Immature natural killer cell (primary cell): ENCODE measurements at regions not wholly inside any gene's neighbourhood (a gene's known extent, or its start where the extent isn't known, plus 50 kb on each side); places are given as distances from the start of the nearest gene placed in this dataset.

Source experiments
- DNase-seq, 3 donors: peaks; one replicate each; pipeline ENCODE4 v3.0.0; 2022; ENCODE audit warnings: mixed read lengths in 1 of 3
- H3K27ac Mint-ChIP-seq, 6 donors: one replicate each; pipeline ENCODE4 v1.8.0; 2020; ENCODE audit warnings: mixed read lengths in 6 of 6, mild to moderate bottlenecking in 5 of 6, inconsistent platforms in 4 of 6, moderate library complexity in 3 of 6
- H3K27me3 Mint-ChIP-seq, 3 donors: one replicate each; pipeline ENCODE4 v1.8.0; 2020 to 2021; ENCODE audit warnings: low read depth in 3 of 3, mild to moderate bottlenecking in 3 of 3, mixed read lengths in 3 of 3, moderate library complexity in 3 of 3, inconsistent platforms in 1 of 3
- H3K36me3 Mint-ChIP-seq, 3 donors: one replicate each; pipeline ENCODE4 v1.8.0; 2020; ENCODE audit warnings: mixed read lengths in 3 of 3, inconsistent platforms in 2 of 3, mild to moderate bottlenecking in 2 of 3
- H3K4me1 Mint-ChIP-seq, 2 donors: one replicate each; pipeline ENCODE4 v1.8.0; 2020; ENCODE audit warnings: inconsistent platforms in 2 of 2, mild to moderate bottlenecking in 2 of 2, mixed read lengths in 2 of 2, moderate library complexity in 1 of 2
- H3K4me3 Mint-ChIP-seq, 5 donors: one replicate each; pipeline ENCODE4 v1.8.0; 2020; ENCODE audit warnings: mild to moderate bottlenecking in 5 of 5, mixed read lengths in 5 of 5, inconsistent platforms in 3 of 5, moderate library complexity in 3 of 5
- H3K9me3 Mint-ChIP-seq, 6 donors: one replicate each; pipeline ENCODE4 v1.8.0; 2020; ENCODE audit warnings: mild to moderate bottlenecking in 6 of 6, mixed read lengths in 6 of 6, inconsistent platforms in 4 of 6, moderate library complexity in 3 of 6

GRCh38 chr18:75784390-75784789 lies 356.9 kb upstream of the SMIM21 start:
- Mint-ChIP-seq H3K4me1 (no peaks in the 10 kb centered on the region), H3K36me3 (no peaks in the 10 kb centered on the region), H3K27me3 (peaks cover under 1 to 13% (median 4%) of the 10 kb centered on the region in 3 donors), H3K27ac (no peak overlapping the region), H3K9me3 (no peaks in the 10 kb centered on the region), H3K4me3 (no peak overlapping the region)
- DNase-seq = no peak

GRCh38 chr18:75783566-75784281 lies 356.2 kb upstream of the SMIM21 start:
- Mint-ChIP-seq H3K4me1 (no peaks in the 10 kb centered on the region), H3K27ac (no peak overlapping the region), H3K27me3 (peaks cover 0 to 13% (median 4%) of the 10 kb centered on the region in 3 donors), H3K4me3 (no peak overlapping the region), H3K36me3 (no peaks in the 10 kb centered on the region), H3K9me3 (no peaks in the 10 kb centered on the region)
- no peak for DNase-seq

- peaks cover 0 to 13% (median 3%) of the 10 kb centered on the region in 3 donors for H3K27me3 Mint-ChIP-seq
Observed at GRCh38 chr18:75782826-75783225, 355.3 kb upstream of the SMIM21 start.

GRCh38 chr18:75782204-75782603 lies 354.7 kb upstream of the SMIM21 start:
- no peak overlapping the region for H3K4me3 Mint-ChIP-seq
- H3K27ac Mint-ChIP-seq = no peak overlapping the region
- H3K9me3 Mint-ChIP-seq = no peaks in the 10 kb centered on the region
- peaks cover 0 to 12% (median 3%) of the 10 kb centered on the region in 3 donors for H3K27me3 Mint-ChIP-seq
- no peak for DNase-seq
- no peaks in the 10 kb centered on the region for H3K4me1 Mint-ChIP-seq
- H3K36me3 Mint-ChIP-seq = no peaks in the 10 kb centered on the region

More at GRCh38 chr18:75782826-75783225, 355.3 kb upstream of the SMIM21 start:
- no peak for DNase-seq
- H3K4me1 Mint-ChIP-seq = no peaks in the 10 kb centered on the region
- H3K4me3 Mint-ChIP-seq = no peak overlapping the region
- H3K27ac Mint-ChIP-seq = no peak overlapping the region
- no peaks in the 10 kb centered on the region for H3K36me3 Mint-ChIP-seq
- H3K9me3 Mint-ChIP-seq = no peaks in the 10 kb centered on the region

GRCh38 chr18:75779910-75780309 lies 352.4 kb upstream of the SMIM21 start:
- H3K27me3 Mint-ChIP-seq = peaks cover 0 to 7% (median 3%) of the 10 kb centered on the region in 3 donors
- no peak overlapping the region for H3K4me3 Mint-ChIP-seq

GRCh38 chr18:75779450-75779849 lies 351.9 kb upstream of the SMIM21 start:
- Mint-ChIP-seq H3K4me3 (no peak overlapping the region), H3K9me3 (no peaks in the 10 kb centered on the region), H3K27ac (no peak overlapping the region), H3K27me3 (peaks cover 0 to 7% (median 3%) of the 10 kb centered on the region in 3 donors), H3K4me1 (no peaks in the 10 kb centered on the region), H3K36me3 (no peaks in the 10 kb centered on the region)
- DNase-seq = no peak

More at GRCh38 chr18:75779910-75780309, 352.4 kb upstream of the SMIM21 start:
- Mint-ChIP-seq H3K27ac (no peak overlapping the region), H3K9me3 (no peaks in the 10 kb centered on the region), H3K36me3 (no peaks in the 10 kb centered on the region), H3K4me1 (no peaks in the 10 kb centered on the region)
- no peak for DNase-seq

- no peaks in the 10 kb centered on the region for H3K9me3 Mint-ChIP-seq
- no peaks in the 10 kb centered on the region for H3K36me3 Mint-ChIP-seq
- no peak overlapping the region for H3K27ac Mint-ChIP-seq
- H3K27me3 Mint-ChIP-seq = peaks cover 0 to 5% (median 0%) of the 10 kb centered on the region in 3 donors
- no peaks in the 10 kb centered on the region for H3K4me1 Mint-ChIP-seq
- DNase-seq = no peak
- H3K4me3 Mint-ChIP-seq = no peak overlapping the region
Observed at GRCh38 chr18:75777630-75778029, 350.1 kb upstream of the SMIM21 start.

- DNase-seq = no peak
- H3K4me1 Mint-ChIP-seq = no peaks in the 10 kb centered on the region
- peaks cover 0 to 3% (median 0%) of the 10 kb centered on the region in 3 donors for H3K27me3 Mint-ChIP-seq
- H3K4me3 Mint-ChIP-seq = no peak overlapping the region
- H3K27ac Mint-ChIP-seq = no peak overlapping the region
- H3K9me3 Mint-ChIP-seq = no peaks in the 10 kb centered on the region
- no peaks in the 10 kb centered on the region for H3K36me3 Mint-ChIP-seq
Observed at GRCh38 chr18:75775121-75775520, 347.6 kb upstream of the SMIM21 start.

- no peak overlapping the region for H3K4me3 Mint-ChIP-seq
- H3K27me3 Mint-ChIP-seq = peaks cover 0 to 3% (median 0%) of the 10 kb centered on the region in 3 donors
- no peaks in the 10 kb centered on the region for H3K36me3 Mint-ChIP-seq
- no peaks in the 10 kb centered on the region for H3K4me1 Mint-ChIP-seq
- H3K9me3 Mint-ChIP-seq = no peaks in the 10 kb centered on the region
- no peak for DNase-seq
- no peak overlapping the region for H3K27ac Mint-ChIP-seq
Observed at GRCh38 chr18:75773618-75774017, 346.1 kb upstream of the SMIM21 start.

- H3K36me3 Mint-ChIP-seq = no peaks in the 10 kb centered on the region
- DNase-seq = no peak
- H3K4me3 Mint-ChIP-seq = no peak overlapping the region
- H3K27me3 Mint-ChIP-seq = peaks cover 0 to 4% (median 4%) of the 10 kb centered on the region in 3 donors
- H3K4me1 Mint-ChIP-seq = no peaks in the 10 kb centered on the region
- peaks cover 0 to 5% (median 0%) of the 10 kb centered on the region in 6 donors for H3K9me3 Mint-ChIP-seq
- H3K27ac Mint-ChIP-seq = no peak overlapping the region
Observed at GRCh38 chr18:75762758-75763157, 335.3 kb upstream of the SMIM21 start.

- peaks cover 0 to 5% (median 0%) of the 10 kb centered on the region in 6 donors for H3K9me3 Mint-ChIP-seq
- H3K36me3 Mint-ChIP-seq = no peaks in the 10 kb centered on the region
- H3K27me3 Mint-ChIP-seq = peaks cover 2 to 4% (median 3%) of the 10 kb centered on the region in 3 donors
- H3K4me3 Mint-ChIP-seq = no peak overlapping the region
- H3K27ac Mint-ChIP-seq = no peak overlapping the region
- no peak for DNase-seq
- no peaks in the 10 kb centered on the region for H3K4me1 Mint-ChIP-seq
Observed at GRCh38 chr18:75760208-75760607, 332.7 kb upstream of the SMIM21 start.

GRCh38 chr18:75757951-75758350 lies 330.4 kb upstream of the SMIM21 start:
- Mint-ChIP-seq H3K4me3 (no peak overlapping the region), H3K36me3 (no peaks in the 10 kb centered on the region), H3K27ac (no peak overlapping the region), H3K4me1 (no peaks in the 10 kb centered on the region), H3K27me3 (peaks cover 1 to 3% (median 2%) of the 10 kb centered on the region in 3 donors), H3K9me3 (no peaks in the 10 kb centered on the region)
- no peak for DNase-seq

- Mint-ChIP-seq H3K27me3 (peaks cover 0 to 9% (median 6%) of the 10 kb centered on the region in 3 donors), H3K4me1 (no peaks in the 10 kb centered on the region), H3K9me3 (peaks cover 0 to 2% (median 0%) of the 10 kb centered on the region in 6 donors), H3K36me3 (no peaks in the 10 kb centered on the region), H3K4me3 (no peak overlapping the region), H3K27ac (no peak overlapping the region)
- DNase-seq = no peak
Observed at GRCh38 chr18:75754433-75754832, 326.9 kb upstream of the SMIM21 start.

- Mint-ChIP-seq H3K27me3 (peaks cover under 1 to 9% (median 6%) of the 10 kb centered on the region in 3 donors), H3K27ac (no peak overlapping the region), H3K9me3 (peaks cover 0 to 2% (median 0%) of the 10 kb centered on the region in 6 donors), H3K36me3 (no peaks in the 10 kb centered on the region), H3K4me1 (no peaks in the 10 kb centered on the region), H3K4me3 (no peak overlapping the region)
- no peak for DNase-seq
Observed at GRCh38 chr18:75753753-75754152, 326.2 kb upstream of the SMIM21 start.
